Naive thymus-derived CD4-positive, alpha-beta T cell (primary cell): ENCODE measurements at regions not wholly inside any gene's neighbourhood (a gene's known extent, or its start where the extent isn't known, plus 50 kb on each side); places are given as distances from the start of the nearest gene placed in this dataset.

ENCODE experiments used
- ATAC-seq: fragments of 150-1000 bp; cut with Tn5 transposase; 2 replicates; pipeline ENCODE4 v1.10.0; 2021; ENCODE audit warnings: mild to moderate bottlenecking, moderate library complexity
- CTCF ChIA-PET: fragments of 350-600 bp; sonication (Branson Sonifier 250); formaldehyde crosslinking; loops from one replicate; lab custom pipeline; 2021; ENCODE audit warnings: antibody characterized with exemption; lab: Charles Lee
- POLR2A ChIA-PET: fragments of 350-600 bp; sonication (Branson Sonifier 250); formaldehyde crosslinking; loops from one replicate; lab custom pipeline; 2021; ENCODE audit warnings: antibody characterized with exemption, inconsistent platforms; lab: Charles Lee
- DNase-seq, 9 donors: peaks; one replicate each; pipeline versions ENCODE4 v3.0.0 to v3.0.0-alpha.2; 2020 to 2022; ENCODE audit warnings: mixed read lengths in 1 of 9
- H3K27ac ChIP-seq: one replicate; pipeline ENCODE4 v1.7.0; 2013; ENCODE audit warnings: mild to moderate bottlenecking, low read depth, low read length, moderate library complexity
- H3K27me3 ChIP-seq, 2 donors: one replicate each; pipeline ENCODE4 v1.7.0; 2013; ENCODE audit warnings: low read length in 2 of 2, mild to moderate bottlenecking in 2 of 2, moderate library complexity in 2 of 2; ENCODE audit not compliant: control insufficient read depth in 2 of 2, insufficient read depth in 2 of 2
- H3K36me3 ChIP-seq, 3 experiments: 1 replicate in 2 of 3; 2 replicates in 1 of 3; pipeline ENCODE4 v1.7.0; 2013; ENCODE audit warnings: low read length in 3 of 3, mild to moderate bottlenecking in 3 of 3, moderate library complexity in 1 of 3; ENCODE audit not compliant: insufficient read depth in 3 of 3, control insufficient read depth in 2 of 3
- H3K4me1 ChIP-seq, 2 donors: one replicate each; pipeline ENCODE4 v1.7.0; 2013; ENCODE audit warnings: low read length in 2 of 2, mild to moderate bottlenecking in 2 of 2, moderate library complexity in 1 of 2; ENCODE audit not compliant: control insufficient read depth in 2 of 2, insufficient read depth in 2 of 2
- H3K4me3 ChIP-seq: 2 replicates; pipeline ENCODE4 v1.7.0; 2013; ENCODE audit warnings: mild to moderate bottlenecking, low read length
- H3K9me3 ChIP-seq, 3 experiments: 1 replicate in 2 of 3; 2 replicates in 1 of 3; pipeline ENCODE4 v1.7.0; 2013; ENCODE audit warnings: low read length in 3 of 3; ENCODE audit not compliant: control insufficient read depth in 2 of 3
- H3K27ac Mint-ChIP-seq, 9 donors: one replicate each; pipeline ENCODE4 v1.8.0; 2020 to 2022; ENCODE audit warnings: mixed read lengths in 9 of 9, mild to moderate bottlenecking in 8 of 9, moderate library complexity in 5 of 9, inconsistent platforms in 2 of 9
- H3K27me3 Mint-ChIP-seq, 5 donors: one replicate each; pipeline ENCODE4 v1.8.0; 2021 to 2022; ENCODE audit warnings: mixed read lengths in 5 of 5, mild to moderate bottlenecking in 1 of 5
- H3K36me3 Mint-ChIP-seq, 5 donors: one replicate each; pipeline ENCODE4 v1.8.0; 2020 to 2022; ENCODE audit warnings: mixed read lengths in 5 of 5, mild to moderate bottlenecking in 3 of 5, inconsistent platforms in 1 of 5
- H3K4me1 Mint-ChIP-seq, 7 donors: one replicate each; pipeline ENCODE4 v1.8.0; 2020 to 2022; ENCODE audit warnings: mixed read lengths in 7 of 7, mild to moderate bottlenecking in 3 of 7, inconsistent platforms in 1 of 7
- H3K4me3 Mint-ChIP-seq, 10 donors: one replicate each; pipeline ENCODE4 v1.8.0; 2020 to 2022; ENCODE audit warnings: mild to moderate bottlenecking in 10 of 10, mixed read lengths in 10 of 10, moderate library complexity in 6 of 10, inconsistent platforms in 2 of 10
- H3K9me3 Mint-ChIP-seq, 11 donors: one replicate each; pipeline ENCODE4 v1.8.0; 2020 to 2022; ENCODE audit warnings: mixed read lengths in 11 of 11, mild to moderate bottlenecking in 4 of 11, inconsistent platforms in 1 of 11, moderate library complexity in 1 of 11
- intact Hi-C, 2 donors: fragments of 100-400 bp; cut with micrococcal nuclease; formaldehyde crosslinking; loops; one replicate each; pipeline ENCODE4 v1.15.1; 2023

GRCh38 chr4:8699479-8700145 lies 107.0 kb downstream of the CPZ start:
- intact Hi-C loops, result no loop called here
- ChIA-PET CTCF (no interaction called here), POLR2A (no interaction called here)
- Mint-ChIP-seq H3K27me3 (peaks cover 0 to 36% (median 6%) of the 10 kb centered on the region in 5 donors), H3K9me3 (peaks cover 0 to 6% (median 0%) of the 10 kb centered on the region in 11 donors), H3K4me3 (no peak overlapping the region), H3K36me3 (no peaks in the 10 kb centered on the region), H3K4me1 (no peaks in the 10 kb centered on the region), H3K27ac (no peak overlapping the region)
- DNase-seq (no peak), ATAC-seq (no peak)
- Histone ChIP-seq H3K9me3 (no peaks in the 10 kb centered on the region), H3K4me1 (no peaks in the 10 kb centered on the region), H3K4me3 (no peak overlapping the region), H3K27me3 (no peaks in the 10 kb centered on the region), H3K27ac (no peak overlapping the region), H3K36me3 (no peaks in the 10 kb centered on the region)

- CTCF ChIA-PET, result no interaction called here
Observed at GRCh38 chr4:8699063-8699385, 106.5 kb downstream of the CPZ start.

GRCh38 chr4:8698341-8699062 lies 105.9 kb downstream of the CPZ start:
- Histone ChIP-seq H3K27me3 (no peaks in the 10 kb centered on the region), H3K36me3 (no peaks in the 10 kb centered on the region), H3K9me3 (no peaks in the 10 kb centered on the region), H3K4me3 (no peak overlapping the region), H3K4me1 (no peaks in the 10 kb centered on the region), H3K27ac (no peak overlapping the region)
- CTCF ChIA-PET, result no interaction called here
- intact Hi-C loops, result no loop called here
- peaks cover 0 to 37% (median 6%) of the 10 kb centered on the region in 5 donors for H3K27me3 Mint-ChIP-seq
- no peaks in the 10 kb centered on the region for H3K4me1 Mint-ChIP-seq
- POLR2A ChIA-PET, result no interaction called here
- no peaks in the 10 kb centered on the region for H3K36me3 Mint-ChIP-seq
- DNase-seq (no peak), ATAC-seq (no peak)
- H3K9me3 Mint-ChIP-seq, result peaks cover 0 to 6% (median 2%) of the 10 kb centered on the region in 11 donors
- H3K27ac Mint-ChIP-seq, result no peak overlapping the region
- no peak overlapping the region for H3K4me3 Mint-ChIP-seq

More at GRCh38 chr4:8699063-8699385, 106.5 kb downstream of the CPZ start:
- H3K36me3 ChIP-seq, result no peaks in the 10 kb centered on the region
- DNase-seq (no peak), ATAC-seq (no peak)
- H3K9me3 ChIP-seq, result no peaks in the 10 kb centered on the region
- no peak overlapping the region for H3K27ac ChIP-seq
- intact Hi-C loops, result no loop called here
- Mint-ChIP-seq H3K9me3 (peaks cover 0 to 5% (median under 1%) of the 10 kb centered on the region in 11 donors), H3K36me3 (no peaks in the 10 kb centered on the region), H3K27ac (no peak overlapping the region), H3K4me1 (no peaks in the 10 kb centered on the region), H3K27me3 (peaks cover 0 to 35% (median 6%) of the 10 kb centered on the region in 5 donors), H3K4me3 (no peak overlapping the region)
- H3K4me3 ChIP-seq, result no peak overlapping the region
- POLR2A ChIA-PET, result no interaction called here
- no peaks in the 10 kb centered on the region for H3K4me1 ChIP-seq
- no peaks in the 10 kb centered on the region for H3K27me3 ChIP-seq

- Histone ChIP-seq H3K27ac (no peak overlapping the region), H3K36me3 (no peaks in the 10 kb centered on the region), H3K27me3 (no peaks in the 10 kb centered on the region), H3K9me3 (no peaks in the 10 kb centered on the region), H3K4me1 (no peaks in the 10 kb centered on the region), H3K4me3 (no peak overlapping the region)
- intact Hi-C loops, result no loop called here
- POLR2A ChIA-PET, result no interaction called here
- H3K4me3 Mint-ChIP-seq, result no peak overlapping the region
- CTCF ChIA-PET, result no interaction called here
- H3K9me3 Mint-ChIP-seq, result peaks cover 0 to 8% (median 3%) of the 10 kb centered on the region in 11 donors
- no peak overlapping the region for H3K27ac Mint-ChIP-seq
- ATAC-seq (no peak), DNase-seq (no peak)
- peaks cover 0 to 36% (median 6%) of the 10 kb centered on the region in 5 donors for H3K27me3 Mint-ChIP-seq
- H3K4me1 Mint-ChIP-seq, result no peaks in the 10 kb centered on the region
- no peaks in the 10 kb centered on the region for H3K36me3 Mint-ChIP-seq
Observed at GRCh38 chr4:8697826-8698225, 105.3 kb downstream of the CPZ start.

- Histone ChIP-seq H3K4me1 (no peaks in the 10 kb centered on the region), H3K4me3 (no peak overlapping the region), H3K27ac (no peak overlapping the region), H3K9me3 (no peaks in the 10 kb centered on the region), H3K36me3 (no peaks in the 10 kb centered on the region), H3K27me3 (no peaks in the 10 kb centered on the region)
- intact Hi-C loops, result no loop called here
- ChIA-PET POLR2A (no interaction called here), CTCF (no interaction called here)
- Mint-ChIP-seq H3K4me1 (no peaks in the 10 kb centered on the region), H3K27me3 (peaks cover 0 to 32% (median 6%) of the 10 kb centered on the region in 5 donors), H3K4me3 (no peak overlapping the region), H3K27ac (no peak overlapping the region), H3K9me3 (peaks cover 0 to 12% (median 3%) of the 10 kb centered on the region in 11 donors), H3K36me3 (no peaks in the 10 kb centered on the region)
- ATAC-seq (no peak), DNase-seq (no peak)
Observed at GRCh38 chr4:8696369-8697127, 104.0 kb downstream of the CPZ start.

- H3K27ac Mint-ChIP-seq, result no peak overlapping the region
- H3K36me3 Mint-ChIP-seq, result no peaks in the 10 kb centered on the region
- CTCF ChIA-PET, result no interaction called here
- H3K4me1 ChIP-seq, result no peaks in the 10 kb centered on the region
- H3K4me3 ChIP-seq, result no peak overlapping the region
- DNase-seq (no peak), ATAC-seq (peak; percentile 10)
- H3K27me3 Mint-ChIP-seq, result peaks cover 0 to 32% (median 6%) of the 10 kb centered on the region in 5 donors
- no peaks in the 10 kb centered on the region for H3K4me1 Mint-ChIP-seq
- POLR2A ChIA-PET, result no interaction called here
- H3K9me3 ChIP-seq, result no peaks in the 10 kb centered on the region
- H3K27me3 ChIP-seq, result no peaks in the 10 kb centered on the region
- H3K36me3 ChIP-seq, result no peaks in the 10 kb centered on the region
- no peak overlapping the region for H3K4me3 Mint-ChIP-seq
- H3K27ac ChIP-seq, result no peak overlapping the region
- H3K9me3 Mint-ChIP-seq, result peaks cover 0 to 12% (median 3%) of the 10 kb centered on the region in 11 donors
- intact Hi-C loops, result no loop called here
Observed at GRCh38 chr4:8695237-8696219, 103.0 kb downstream of the CPZ start.
